Left ventricle myocardium inferior (tissue), 1 donor: ENCODE measurements at regions not wholly inside any gene's neighbourhood (a gene's known extent, or its start where the extent isn't known, plus 50 kb on each side); places are given as distances from the start of the nearest gene placed in this dataset.
"Not testable (repeated sequence)": the region's sequence is repeated elsewhere in the genome, so short reads cannot be mapped to it uniquely, and the experiment has no call there.

Experiments
- DNase-seq: peaks from one replicate; pipeline ENCODE4 v3.0.0-alpha.2; 2020
- H3K27ac ChIP-seq: fragments of 200-600 bp; replicated peaks from 2 replicates; pipeline ENCODE4 v1.8.0; 2021
- H3K27me3 ChIP-seq: fragments of 200-600 bp; 2 replicates; pipeline ENCODE4 v1.8.0; 2021; ENCODE audit warnings: low read depth
- H3K36me3 ChIP-seq: fragments of 200-600 bp; 2 replicates; pipeline ENCODE4 v1.8.0; 2021
- H3K4me1 ChIP-seq: fragments of 200-600 bp; 2 replicates; pipeline ENCODE4 v1.8.0; 2021
- H3K4me3 ChIP-seq: fragments of 200-600 bp; 2 replicates; pipeline ENCODE4 v1.8.0; 2021; ENCODE audit warnings: mild to moderate bottlenecking, moderate library complexity
- H3K9me3 ChIP-seq: fragments of 200-600 bp; replicated peaks from 2 replicates; pipeline ENCODE4 v1.8.0; 2021
- intact Hi-C: fragments of 100-400 bp; cut with micrococcal nuclease; formaldehyde crosslinking; loops from one replicate; pipeline ENCODE4 v1.11.0; 2022
- donor health status: DM: no; HTN: yes; CAD: no; lungs with severe emphysema.

- H3K4me3 ChIP-seq, H3K9me3 ChIP-seq, H3K27me3 ChIP-seq, H3K36me3 ChIP-seq, H3K4me1 ChIP-seq, DNase-seq, H3K27ac ChIP-seq, intact Hi-C loops: not testable (repeated sequence)
Observed at GRCh38 chr1:120357046-120357445, 57.8 kb upstream of the NBPF8 start.

- H3K4me3 ChIP-seq, H3K27me3 ChIP-seq, DNase-seq, H3K9me3 ChIP-seq, H3K27ac ChIP-seq, H3K36me3 ChIP-seq, intact Hi-C loops, H3K4me1 ChIP-seq: not testable (repeated sequence)
Observed at GRCh38 chr1:120356170-120356569, 58.7 kb upstream of the NBPF8 start.

- H3K27me3 ChIP-seq, intact Hi-C loops: not testable (repeated sequence)
- H3K27ac ChIP-seq = peak overlapping the region; percentile 50
Observed at GRCh38 chr1:120354618-120355184, 60.1 kb upstream of the NBPF8 start.

GRCh38 chr1:120342231-120343073 is 72.4 kb upstream of the NBPF8 start:
- intact Hi-C loops, H3K36me3 ChIP-seq, H3K4me1 ChIP-seq, H3K27me3 ChIP-seq, H3K27ac ChIP-seq, H3K9me3 ChIP-seq, DNase-seq: not testable (repeated sequence)
- H3K4me3 ChIP-seq = peak overlapping the region; percentile 25

More at GRCh38 chr1:120354618-120355184, 60.1 kb upstream of the NBPF8 start:
- DNase-seq = peak; percentile 21
- not testable (repeated sequence) for H3K36me3 ChIP-seq, H3K4me1 ChIP-seq, H3K9me3 ChIP-seq
- peak overlapping the region; percentile 50 for H3K4me3 ChIP-seq

- H3K4me1 ChIP-seq, H3K9me3 ChIP-seq, H3K27ac ChIP-seq, DNase-seq, intact Hi-C loops, H3K27me3 ChIP-seq, H3K36me3 ChIP-seq: not testable (repeated sequence)
- H3K4me3 ChIP-seq = peak overlapping the region; percentile 58
Observed at GRCh38 chr1:120341756-120342155, 73.1 kb upstream of the NBPF8 start.

GRCh38 chr1:120340838-120341751 is 73.7 kb upstream of the NBPF8 start:
- H3K27me3 ChIP-seq, H3K4me1 ChIP-seq, H3K9me3 ChIP-seq, H3K36me3 ChIP-seq, H3K27ac ChIP-seq, intact Hi-C loops: not testable (repeated sequence)
- peak overlapping the region; percentile 63 for H3K4me3 ChIP-seq
- DNase-seq = peak; percentile 15

GRCh38 chr1:120315738-120316137 is 99.1 kb upstream of the NBPF8 start:
- H3K27me3 ChIP-seq, H3K27ac ChIP-seq, H3K4me1 ChIP-seq, H3K9me3 ChIP-seq, H3K4me3 ChIP-seq, DNase-seq, intact Hi-C loops, H3K36me3 ChIP-seq: not testable (repeated sequence)

- H3K27me3 ChIP-seq, H3K27ac ChIP-seq, H3K9me3 ChIP-seq, intact Hi-C loops, DNase-seq, H3K36me3 ChIP-seq, H3K4me3 ChIP-seq, H3K4me1 ChIP-seq: not testable (repeated sequence)
Observed at GRCh38 chr1:120311930-120312329, 102.9 kb upstream of the NBPF8 start.

- H3K9me3 ChIP-seq, intact Hi-C loops, H3K36me3 ChIP-seq, H3K27me3 ChIP-seq, H3K4me3 ChIP-seq, H3K4me1 ChIP-seq, H3K27ac ChIP-seq, DNase-seq: not testable (repeated sequence)
Observed at GRCh38 chr1:120308940-120309578, 105.8 kb upstream of the NBPF8 start.

- H3K4me3 ChIP-seq, H3K36me3 ChIP-seq, H3K27ac ChIP-seq, DNase-seq, H3K27me3 ChIP-seq, intact Hi-C loops, H3K9me3 ChIP-seq, H3K4me1 ChIP-seq: not testable (repeated sequence)
Observed at GRCh38 chr1:120305046-120305445, 109.8 kb upstream of the NBPF8 start.

GRCh38 chr1:120304341-120304740 is 110.5 kb upstream of the NBPF8 start:
- H3K4me3 ChIP-seq, intact Hi-C loops, H3K36me3 ChIP-seq, H3K4me1 ChIP-seq, H3K27ac ChIP-seq, H3K27me3 ChIP-seq, H3K9me3 ChIP-seq, DNase-seq: not testable (repeated sequence)

GRCh38 chr1:120299433-120300057 is 115.3 kb upstream of the NBPF8 start:
- H3K27me3 ChIP-seq, H3K9me3 ChIP-seq, H3K4me3 ChIP-seq, H3K36me3 ChIP-seq, DNase-seq, H3K27ac ChIP-seq, H3K4me1 ChIP-seq, intact Hi-C loops: not testable (repeated sequence)

GRCh38 chr1:120298487-120298886 is 116.3 kb upstream of the NBPF8 start:
- H3K4me3 ChIP-seq, H3K36me3 ChIP-seq, intact Hi-C loops, H3K9me3 ChIP-seq, H3K27me3 ChIP-seq, H3K27ac ChIP-seq, H3K4me1 ChIP-seq, DNase-seq: not testable (repeated sequence)
